GM23338 (cell line): ENCODE measurements at regions not wholly inside any gene's neighbourhood (a gene's known extent, or its start where the extent isn't known, plus 50 kb on each side); places are given as distances from the start of the nearest gene placed in this dataset.

Experiments used
- ATAC-seq: fragments of 200-7000 bp; cut with Tn5 transposase; 3 replicates; pipeline ENCODE4 v1.9.1; 2020
- DNase-seq: peaks from one replicate; pipeline ENCODE4 v3.0.0-alpha.2; 2015; ENCODE audit warnings: low spot score
- H2AFZ ChIP-seq: fragments of 200-600 bp; sonication (generic); 2 replicates; pipeline ENCODE4 v1.8.0; 2016; ENCODE audit warnings: antibody characterized with exemption, mild to moderate bottlenecking, moderate library complexity
- H3F3A ChIP-seq: fragments of 200-600 bp; sonication (generic); replicated peaks from 2 replicates; pipeline ENCODE4 v1.8.0; 2017; ENCODE audit warnings: antibody characterized with exemption, mixed run types, low read depth
- H3K27ac ChIP-seq: fragments of 200-600 bp; sonication (generic); 2 replicates; pipeline ENCODE4 v1.6.1; 2016; ENCODE audit warnings: low read depth
- H3K27me3 ChIP-seq: fragments of 200-600 bp; sonication (generic); 2 replicates; pipeline ENCODE4 v1.8.0; 2016; ENCODE audit warnings: mild to moderate bottlenecking, mixed run types, moderate library complexity; ENCODE audit not compliant: insufficient read depth
- H3K36me3 ChIP-seq: fragments of 200-600 bp; sonication (generic); 2 replicates; pipeline ENCODE4 v1.8.0; 2016; ENCODE audit warnings: mild to moderate bottlenecking; ENCODE audit not compliant: insufficient read depth
- H3K4me1 ChIP-seq: fragments of 200-600 bp; sonication (generic); 2 replicates; pipeline ENCODE4 v1.8.0; 2016; ENCODE audit warnings: mild to moderate bottlenecking, moderate library complexity; ENCODE audit not compliant: insufficient read depth
- H3K4me2 ChIP-seq: fragments of 200-600 bp; sonication (generic); 2 replicates; pipeline ENCODE4 v1.7.1; 2017; ENCODE audit warnings: mixed run types
- H3K4me3 ChIP-seq: fragments of 200-600 bp; sonication (generic); 2 replicates; pipeline ENCODE4 v1.6.1; 2016; ENCODE audit warnings: mixed run types
- H3K79me2 ChIP-seq: fragments of 200-600 bp; sonication (generic); replicated peaks from 2 replicates; pipeline ENCODE4 v1.8.0; 2017; ENCODE audit warnings: mild to moderate bottlenecking; ENCODE audit not compliant: insufficient read depth
- H3K9me2 ChIP-seq: fragments of 200-600 bp; sonication (generic); 2 replicates; pipeline ENCODE4 v1.8.0; 2017; ENCODE audit not compliant: insufficient read depth
- H4K20me1 ChIP-seq: fragments of 200-600 bp; sonication (generic); replicated peaks from 2 replicates; pipeline ENCODE4 v1.8.0; 2017; ENCODE audit warnings: mild to moderate bottlenecking; ENCODE audit not compliant: insufficient read depth
- H3K27ac Mint-ChIP-seq: 2 replicates; pipeline ENCODE4 v1.8.0; 2020; ENCODE audit warnings: inconsistent platforms, mild to moderate bottlenecking, moderate library complexity, mixed read lengths
- H3K27me3 Mint-ChIP-seq: 3 replicates; pipeline ENCODE4 v1.8.0; 2022; ENCODE audit warnings: low read depth, mild to moderate bottlenecking, moderate library complexity, mixed read lengths, inconsistent platforms; ENCODE audit not compliant: insufficient read depth, poor library complexity
- H3K36me3 Mint-ChIP-seq: 3 replicates; pipeline ENCODE4 v1.8.0; 2021; ENCODE audit warnings: low read depth, mild to moderate bottlenecking, inconsistent platforms, moderate library complexity, mixed read lengths
- H3K4me1 Mint-ChIP-seq: 3 replicates; pipeline ENCODE4 v1.8.0; 2020; ENCODE audit warnings: mild to moderate bottlenecking, inconsistent platforms, mixed read lengths
- H3K4me3 Mint-ChIP-seq: 3 replicates; pipeline ENCODE4 v1.8.0; 2021; ENCODE audit warnings: moderate library complexity, mild to moderate bottlenecking, inconsistent platforms, mixed read lengths
- H3K9me3 Mint-ChIP-seq: 3 replicates; pipeline ENCODE4 v1.8.0; 2020; ENCODE audit warnings: moderate library complexity, mild to moderate bottlenecking, inconsistent platforms, mixed read lengths
- ETS1 ChIP-seq: IDR thresholded peaks from 2 replicates; pipeline ENCODE4 v1.6.1; 2016; ENCODE audit warnings: antibody characterized with exemption
- JUNB ChIP-seq: IDR thresholded peaks from one replicate; pipeline ENCODE4 v1.6.1; 2016; ENCODE audit warnings: antibody characterized with exemption; ENCODE audit not compliant: unreplicated experiment
- NANOG ChIP-seq: IDR thresholded peaks from 2 replicates; pipeline ENCODE4 v1.6.1; 2016; ENCODE audit warnings: antibody characterized with exemption, borderline replicate concordance
- ZNF114 ChIP-seq: fragments of 250-450 bp; sonication (Bioruptor Pico); IDR thresholded peaks from 2 replicates; pipeline ENCODE4 v1.5.0; 2020; ENCODE audit warnings: mild to moderate bottlenecking, moderate library complexity
- ZNF462 ChIP-seq: fragments of 250-450 bp; sonication (Bioruptor Pico); IDR thresholded peaks from 2 replicates; pipeline ENCODE4 v1.5.0; 2020; ENCODE audit warnings: mild to moderate bottlenecking, moderate library complexity

GRCh38 chr2:2875296-2875695 lies 502.3 kb downstream of the EIPR1 start:
- Mint-ChIP-seq H3K27ac (no peak overlapping the region), H3K27me3 (peaks cover 6% of the 10 kb centered on the region), H3K4me3 (no peak overlapping the region), H3K4me1 (no peaks in the 10 kb centered on the region; the same call in 2 of the 3 replicates), H3K9me3 (peaks cover 36% of the 10 kb centered on the region), H3K36me3 (peaks cover 17% of the 10 kb centered on the region)
- no peak overlapping the region for H3K4me2 ChIP-seq
- no peak for DNase-seq
- H3F3A ChIP-seq, result no peaks in the 10 kb centered on the region
- H3K79me2 ChIP-seq, result no peaks in the 10 kb centered on the region
- no peaks in the 10 kb centered on the region for H3K4me1 ChIP-seq
- no peak overlapping the region for H2AFZ ChIP-seq
- no peak for TF ChIP-seq ZNF462 (CRISPR knock-in tag)
- no peaks in the 10 kb centered on the region for H3K9me2 ChIP-seq
- H3K27me3 ChIP-seq, result no peaks in the 10 kb centered on the region
- H4K20me1 ChIP-seq, result no peaks in the 10 kb centered on the region
- H3K27ac ChIP-seq, result no peak overlapping the region
- no peaks in the 10 kb centered on the region; the same call in 1 of the 2 replicates for H3K36me3 ChIP-seq
- H3K4me3 ChIP-seq, result no peak overlapping the region
- no peak for ATAC-seq

- no peak overlapping the region for H2AFZ ChIP-seq
- no peaks in the 10 kb centered on the region for H3K27me3 ChIP-seq
- no peaks in the 10 kb centered on the region for H3K9me2 ChIP-seq
- Mint-ChIP-seq H3K4me1 (no peaks in the 10 kb centered on the region; the same call in 2 of the 3 replicates), H3K9me3 (peaks cover 33% of the 10 kb centered on the region), H3K27ac (no peak overlapping the region), H3K27me3 (peaks cover 6% of the 10 kb centered on the region), H3K4me3 (no peak overlapping the region), H3K36me3 (peaks cover 17% of the 10 kb centered on the region)
- H3F3A ChIP-seq, result no peaks in the 10 kb centered on the region
- TF ChIP-seq ETS1 (no peak), ZNF114 (CRISPR knock-in tag) (no peak), JUNB (no peak), NANOG (no peak)
- H3K36me3 ChIP-seq, result no peaks in the 10 kb centered on the region; the same call in 1 of the 2 replicates
- no peak overlapping the region for H3K4me3 ChIP-seq
- H3K27ac ChIP-seq, result no peak overlapping the region
- DNase-seq (no peak), ATAC-seq (no peak)
- H3K79me2 ChIP-seq, result no peaks in the 10 kb centered on the region
- no peak overlapping the region for H3K4me2 ChIP-seq
- no peaks in the 10 kb centered on the region for H3K4me1 ChIP-seq
- no peaks in the 10 kb centered on the region for H4K20me1 ChIP-seq
Measured at GRCh38 chr2:2874805-2875204, 502.8 kb downstream of the EIPR1 start.
